Breast epithelium (tissue), 4 donors: ENCODE measurements at regions not wholly inside any gene's neighbourhood (a gene's known extent, or its start where the extent isn't known, plus 50 kb on each side); places are given as distances from the start of the nearest gene placed in this dataset.
"Not testable (repeated sequence)": the region's sequence is repeated elsewhere in the genome, so short reads cannot be mapped to it uniquely, and the experiment has no call there.

Experiments used
- DNase-seq, 2 donors: peaks; one replicate each; pipeline ENCODE4 v3.0.0-alpha.2; 2019; ENCODE audit warnings: low spot score in 2 of 2
- H3K27ac ChIP-seq, 2 donors: fragments of 200-600 bp; sonication (generic) in 1 of 2; one replicate each; pipeline ENCODE4 v1.5.1; 2016 to 2019; ENCODE audit warnings: mild to moderate bottlenecking in 1 of 2
- H3K27me3 ChIP-seq, 2 donors: fragments of 200-600 bp; sonication (generic) in 1 of 2; one replicate each; pipeline versions ENCODE4 v1.5.1 to v1.6.0; 2017 to 2019; ENCODE audit warnings: control low read depth in 1 of 2, mild to moderate bottlenecking in 1 of 2
- H3K36me3 ChIP-seq: fragments of 200-600 bp; one replicate; pipeline ENCODE4 v1.5.1; 2019
- H3K4me1 ChIP-seq, 2 donors: fragments of 200-600 bp; sonication (generic); one replicate each; pipeline ENCODE4 v1.5.1; 2016 to 2019; ENCODE audit warnings: control low read depth in 1 of 2
- H3K4me3 ChIP-seq, 3 donors: fragments of 200-600 bp; sonication (generic); 1 replicate in 2 of 3; 2 replicates in 1 of 3; pipeline ENCODE4 v1.5.1; 2016 to 2019; ENCODE audit warnings: mild to moderate bottlenecking in 3 of 3, moderate library complexity in 2 of 3
- H3K9me3 ChIP-seq, 2 donors: fragments of 200-600 bp; sonication (generic) in 1 of 2; one replicate each; pipeline ENCODE4 v1.5.1; 2016 to 2019; ENCODE audit warnings: control low read depth in 1 of 2
- CTCF ChIP-seq, 3 donors: fragments of 450-650 bp; IDR thresholded peaks; one replicate each; pipeline ENCODE4 v1.5.1; 2016 to 2017; ENCODE audit warnings: antibody characterized with exemption in 3 of 3, mild to moderate bottlenecking in 3 of 3, moderate library complexity in 3 of 3
- POLR2A ChIP-seq: fragments of 450-650 bp; IDR thresholded peaks from one replicate; pipeline ENCODE4 v1.6.1; 2016; ENCODE audit warnings: antibody characterized with exemption, mild to moderate bottlenecking, moderate library complexity
- POLR2AphosphoS5 ChIP-seq, 3 donors: sonication (generic); formaldehyde crosslinking; IDR thresholded peaks; one replicate each; pipeline ENCODE4 v1.6.1; 2017; ENCODE audit warnings: antibody characterized with exemption in 3 of 3
- intact Hi-C: fragments of 100-400 bp; cut with DNase I; formaldehyde crosslinking; loops from one replicate; pipeline ENCODE4 v1.15.1; 2023; ENCODE audit warnings: low total_unique reads

- peak in 2 of 3 donors; percentile 55 to 57 for TF ChIP-seq CTCF (IDR thresholded peaks at IDR 0.05)
- H3K9me3 ChIP-seq, H3K27ac ChIP-seq, H3K4me1 ChIP-seq, intact Hi-C loops, H3K4me3 ChIP-seq, H3K36me3 ChIP-seq, H3K27me3 ChIP-seq: not testable (repeated sequence)
- DNase-seq = peak; percentile 56 to 76
These were observed 627.1 kb downstream of the TMEM121 start for GRCh38 chr14:106153362-106153955.

- intact Hi-C loops = no loop called here
- no peak for TF ChIP-seq POLR2A
- TF ChIP-seq POLR2AphosphoS5 (IDR thresholded peaks at IDR 0.05) = no peak
- TF ChIP-seq CTCF (IDR thresholded peaks at IDR 0.05) = no peak
These were observed 636.9 kb downstream of the TMEM121 start for GRCh38 chr14:106163316-106163715.

GRCh38 chr14:106163812-106164211 lies 637.4 kb downstream of the TMEM121 start:
- DNase-seq, intact Hi-C loops, H3K36me3 ChIP-seq, H3K27me3 ChIP-seq, H3K4me3 ChIP-seq, H3K4me1 ChIP-seq, H3K9me3 ChIP-seq, H3K27ac ChIP-seq: not testable (repeated sequence)

More at GRCh38 chr14:106163316-106163715, 636.9 kb downstream of the TMEM121 start:
- no peak overlapping the region for H3K27ac ChIP-seq
- no peaks in the 10 kb centered on the region for H3K36me3 ChIP-seq
- H3K4me1 ChIP-seq = no peaks in the 10 kb centered on the region
- H3K9me3 ChIP-seq = no peaks in the 10 kb centered on the region
- no peaks in the 10 kb centered on the region for H3K27me3 ChIP-seq
- H3K4me3 ChIP-seq = no peak overlapping the region
- DNase-seq = no peak

GRCh38 chr14:106166232-106166631 lies 639.8 kb downstream of the TMEM121 start:
- intact Hi-C loops = no loop called here
- H3K9me3 ChIP-seq = no peaks in the 10 kb centered on the region
- no peak for DNase-seq
- no peak overlapping the region for H3K4me3 ChIP-seq
- TF ChIP-seq CTCF (IDR thresholded peaks at IDR 0.05) = no peak
- no peaks in the 10 kb centered on the region for H3K4me1 ChIP-seq
- no peak overlapping the region for H3K27ac ChIP-seq
- H3K36me3 ChIP-seq = no peaks in the 10 kb centered on the region
- H3K27me3 ChIP-seq = no peaks in the 10 kb centered on the region

- Histone ChIP-seq H3K36me3 (no peaks in the 10 kb centered on the region), H3K27me3 (no peaks in the 10 kb centered on the region), H3K4me1 (no peaks in the 10 kb centered on the region), H3K9me3 (no peaks in the 10 kb centered on the region), H3K27ac (no peak overlapping the region), H3K4me3 (no peak overlapping the region)
- no peak for TF ChIP-seq CTCF (IDR thresholded peaks at IDR 0.05)
- no peak for TF ChIP-seq POLR2A
- no peak for TF ChIP-seq POLR2AphosphoS5 (IDR thresholded peaks at IDR 0.05)
- no peak for DNase-seq
- intact Hi-C loops = no loop called here
These were observed 640.3 kb downstream of the TMEM121 start for GRCh38 chr14:106166650-106167204.

- DNase-seq, intact Hi-C loops, H3K4me1 ChIP-seq, H3K4me3 ChIP-seq, H3K27ac ChIP-seq, H3K27me3 ChIP-seq, H3K9me3 ChIP-seq, H3K36me3 ChIP-seq: not testable (repeated sequence)
These were observed 643.8 kb downstream of the TMEM121 start for GRCh38 chr14:106170163-106170658.
